B cell (primary cell): ENCODE measurements at regions not wholly inside any gene's neighbourhood (a gene's known extent, or its start where the extent isn't known, plus 50 kb on each side); places are given as distances from the start of the nearest gene placed in this dataset.

Experiments
- CTCF ChIP-seq: fragments of 200-600 bp; IDR thresholded peaks from one replicate; pipeline ENCODE4 v1.8.0; 2022; ENCODE audit warnings: antibody characterized with exemption, mild to moderate bottlenecking
- EZH2 ChIP-seq: IDR thresholded peaks from 2 replicates; pipeline ENCODE4 v1.6.1; 2012; ENCODE audit warnings: borderline replicate concordance, low read depth, mild to moderate bottlenecking, moderate library complexity, low read length; ENCODE audit not compliant: insufficient read depth, poor library complexity, severe bottlenecking

- TF ChIP-seq EZH2, result no peak
- no peak for TF ChIP-seq CTCF
Measured at GRCh38 chr16:79429381-79430190, 171.0 kb downstream of the MAF start.
